SK-N-SH treated with all-trans-retinoic acid at 6 μM for 48 hours (cell line): ENCODE measurements at regions not wholly inside any gene's neighbourhood (a gene's known extent, or its start where the extent isn't known, plus 50 kb on each side); places are given as distances from the start of the nearest gene placed in this dataset.

Experiments
- ATAC-seq: fragments of 200-7000 bp; cut with Tn5 transposase; 3 replicates; pipeline ENCODE4 v1.9.1; 2020; ENCODE audit warnings: mild to moderate bottlenecking, moderate library complexity
- ARNTL ChIP-seq: fragments of 450-650 bp; formaldehyde crosslinking; IDR thresholded peaks from 2 replicates; pipeline ENCODE4 v1.5.0; 2020; ENCODE audit warnings: low read depth, mild to moderate bottlenecking, moderate library complexity, borderline replicate concordance
- BACH2 ChIP-seq: fragments of 250-450 bp; sonication (Bioruptor Pico); IDR thresholded peaks from 2 replicates; pipeline ENCODE4 v1.9.0; 2021; ENCODE audit warnings: mild to moderate bottlenecking, borderline replicate concordance
- CSDC2 ChIP-seq: fragments of 250-450 bp; sonication (Bioruptor Pico); IDR thresholded peaks from 2 replicates; pipeline ENCODE4 v1.5.0; 2020; ENCODE audit warnings: mild to moderate bottlenecking, moderate library complexity
- CSRNP3 ChIP-seq: fragments of 250-450 bp; sonication (Bioruptor Pico); IDR thresholded peaks from 2 replicates; pipeline ENCODE4 v1.5.1; 2021; ENCODE audit warnings: mild to moderate bottlenecking, moderate library complexity
- GLIS3 ChIP-seq: fragments of 250-450 bp; sonication (Bioruptor Pico); IDR thresholded peaks from 2 replicates; pipeline ENCODE4 v1.5.0; 2020; ENCODE audit warnings: mild to moderate bottlenecking, moderate library complexity
- OSR1 ChIP-seq: fragments of 250-450 bp; sonication (Bioruptor Pico); IDR thresholded peaks from 2 replicates; pipeline ENCODE4 v1.8.0; 2022; ENCODE audit warnings: moderate library complexity, mild to moderate bottlenecking, inconsistent platforms
- RARB ChIP-seq: fragments of 250-450 bp; sonication (Bioruptor Pico); IDR thresholded peaks from 2 replicates; pipeline ENCODE4 v1.8.0; 2021; ENCODE audit warnings: mild to moderate bottlenecking, moderate library complexity
- SNAI2 ChIP-seq: fragments of 250-450 bp; sonication (Bioruptor Pico); IDR thresholded peaks from 2 replicates; pipeline ENCODE4 v1.5.0; 2020; ENCODE audit warnings: mild to moderate bottlenecking, moderate library complexity
- TCF4 ChIP-seq: fragments of 250-450 bp; sonication (Bioruptor Pico); IDR thresholded peaks from 2 replicates; pipeline ENCODE4 v1.8.0; 2021; ENCODE audit warnings: mild to moderate bottlenecking, moderate library complexity, borderline replicate concordance
- TOX ChIP-seq: fragments of 250-450 bp; sonication (Bioruptor Pico); IDR thresholded peaks from 2 replicates; pipeline ENCODE4 v1.8.0; 2021; ENCODE audit warnings: mild to moderate bottlenecking, moderate library complexity, borderline replicate concordance
- ZC3H10 ChIP-seq: fragments of 250-450 bp; sonication (Bioruptor Pico); IDR thresholded peaks from 2 replicates; pipeline ENCODE4 v1.5.1; 2021; ENCODE audit warnings: mild to moderate bottlenecking, moderate library complexity
- ZNF565 ChIP-seq: fragments of 450-650 bp; formaldehyde crosslinking; conservative IDR thresholded peaks from 2 replicates; pipeline ENCODE4 v1.5.0; 2020; ENCODE audit warnings: low read depth, mild to moderate bottlenecking, moderate library complexity
- ZNF70 ChIP-seq: fragments of 450-650 bp; formaldehyde crosslinking; IDR thresholded peaks from 2 replicates; pipeline ENCODE4 v1.5.0; 2020; ENCODE audit warnings: mild to moderate bottlenecking, moderate library complexity
- ZNF8 ChIP-seq: fragments of 450-650 bp; formaldehyde crosslinking; IDR thresholded peaks from 2 replicates; pipeline ENCODE4 v1.5.0; 2020; ENCODE audit warnings: mild to moderate bottlenecking, moderate library complexity
- TF ChIP-seq, protein P1 (sequence below): fragments of 250-450 bp; sonication (Bioruptor Pico); IDR thresholded peaks from 2 replicates; pipeline ENCODE4 v1.8.0; 2020; ENCODE audit warnings: mild to moderate bottlenecking, moderate library complexity, borderline replicate concordance
- TF ChIP-seq, protein P2 (sequence below): fragments of 250-450 bp; sonication (Bioruptor Pico); IDR thresholded peaks from 2 replicates; pipeline ENCODE4 v1.8.0; 2021; ENCODE audit warnings: low read depth, mild to moderate bottlenecking, moderate library complexity, borderline replicate concordance

GRCh38 chr5:38681029-38681706 lies 124.7 kb upstream of the LIFR start:
- no peak for TF ChIP-seq ZNF565 (CRISPR knock-in tag)
- TF ChIP-seq ZC3H10 (CRISPR knock-in tag): no peak
- no peak for TF ChIP-seq ZNF8
- ATAC-seq: no peak

- no peak for TF ChIP-seq TCF4 (CRISPR knock-in tag)
- ATAC-seq: no peak
Observed at GRCh38 chr5:38681966-38682365, 125.5 kb upstream of the LIFR start.

- no peak for ATAC-seq
- TF ChIP-seq CSDC2 (no peak), TCF4 (CRISPR knock-in tag) (no peak), GLIS3 (CRISPR knock-in tag) (no peak), CSRNP3 (CRISPR knock-in tag) (no peak), ZNF8 (no peak), TOX (no peak), ZNF565 (CRISPR knock-in tag) (no peak)
- TF ChIP-seq, all 23 proteins: peak for 0
Observed at GRCh38 chr5:38686658-38687057, 130.2 kb upstream of the LIFR start.

DNA sequence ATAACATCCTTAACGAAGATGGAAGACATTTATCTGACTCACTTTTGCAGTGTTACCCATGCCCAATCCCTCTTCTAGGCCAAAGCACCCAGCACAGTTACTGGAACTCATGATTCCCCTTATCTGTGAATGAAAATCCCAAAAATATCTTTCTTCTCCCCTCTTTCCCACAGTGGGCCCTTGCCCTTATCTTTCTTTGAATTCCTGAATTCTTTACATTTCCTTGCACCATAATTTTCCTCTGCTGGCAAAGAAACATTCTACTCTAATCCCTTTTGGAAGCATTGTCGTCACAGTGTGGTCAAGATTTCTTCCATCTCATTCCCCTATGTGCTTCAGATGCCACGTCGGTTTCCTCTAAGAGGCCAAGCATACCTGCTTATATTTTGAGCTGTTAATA lies 135.9 kb upstream of the LIFR start:
- no peak for TF ChIP-seq SNAI2 (CRISPR knock-in tag)
- TF ChIP-seq, protein P1, sequence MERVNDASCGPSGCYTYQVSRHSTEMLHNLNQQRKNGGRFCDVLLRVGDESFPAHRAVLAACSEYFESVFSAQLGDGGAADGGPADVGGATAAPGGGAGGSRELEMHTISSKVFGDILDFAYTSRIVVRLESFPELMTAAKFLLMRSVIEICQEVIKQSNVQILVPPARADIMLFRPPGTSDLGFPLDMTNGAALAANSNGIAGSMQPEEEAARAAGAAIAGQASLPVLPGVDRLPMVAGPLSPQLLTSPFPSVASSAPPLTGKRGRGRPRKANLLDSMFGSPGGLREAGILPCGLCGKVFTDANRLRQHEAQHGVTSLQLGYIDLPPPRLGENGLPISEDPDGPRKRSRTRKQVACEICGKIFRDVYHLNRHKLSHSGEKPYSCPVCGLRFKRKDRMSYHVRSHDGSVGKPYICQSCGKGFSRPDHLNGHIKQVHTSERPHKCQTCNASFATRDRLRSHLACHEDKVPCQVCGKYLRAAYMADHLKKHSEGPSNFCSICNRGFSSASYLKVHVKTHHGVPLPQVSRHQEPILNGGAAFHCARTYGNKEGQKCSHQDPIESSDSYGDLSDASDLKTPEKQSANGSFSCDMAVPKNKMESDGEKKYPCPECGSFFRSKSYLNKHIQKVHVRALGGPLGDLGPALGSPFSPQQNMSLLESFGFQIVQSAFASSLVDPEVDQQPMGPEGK: no peak
- TF ChIP-seq, protein P2, sequence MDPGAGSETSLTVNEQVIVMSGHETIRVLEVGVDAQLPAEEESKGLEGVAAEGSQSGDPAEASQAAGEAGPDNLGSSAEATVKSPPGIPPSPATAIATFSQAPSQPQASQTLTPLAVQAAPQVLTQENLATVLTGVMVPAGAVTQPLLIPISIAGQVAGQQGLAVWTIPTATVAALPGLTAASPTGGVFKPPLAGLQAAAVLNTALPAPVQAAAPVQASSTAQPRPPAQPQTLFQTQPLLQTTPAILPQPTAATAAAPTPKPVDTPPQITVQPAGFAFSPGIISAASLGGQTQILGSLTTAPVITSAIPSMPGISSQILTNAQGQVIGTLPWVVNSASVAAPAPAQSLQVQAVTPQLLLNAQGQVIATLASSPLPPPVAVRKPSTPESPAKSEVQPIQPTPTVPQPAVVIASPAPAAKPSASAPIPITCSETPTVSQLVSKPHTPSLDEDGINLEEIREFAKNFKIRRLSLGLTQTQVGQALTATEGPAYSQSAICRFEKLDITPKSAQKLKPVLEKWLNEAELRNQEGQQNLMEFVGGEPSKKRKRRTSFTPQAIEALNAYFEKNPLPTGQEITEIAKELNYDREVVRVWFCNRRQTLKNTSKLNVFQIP (CRISPR knock-in tag): no peak
- no peak for TF ChIP-seq ZNF565 (CRISPR knock-in tag)
- no peak for TF ChIP-seq ZC3H10 (CRISPR knock-in tag)
- no peak for ATAC-seq

- TF ChIP-seq ZNF8 (no peak), ZNF565 (CRISPR knock-in tag) (no peak), TCF4 (CRISPR knock-in tag) (no peak), RARB (CRISPR knock-in tag) (no peak), BACH2 (CRISPR knock-in tag) (no peak), ZNF70 (CRISPR knock-in tag) (no peak), CSRNP3 (CRISPR knock-in tag) (no peak), GLIS3 (CRISPR knock-in tag) (no peak), ARNTL (CRISPR knock-in tag) (no peak), OSR1 (CRISPR knock-in tag) (no peak)
- TF ChIP-seq, protein P2 (CRISPR knock-in tag): no peak
- no peak for ATAC-seq
Observed at GRCh38 chr5:38692781-38693527, 136.5 kb upstream of the LIFR start.
